Spleen (tissue), 11 donors: ENCODE measurements at regions not wholly inside any gene's neighbourhood (a gene's known extent, or its start where the extent isn't known, plus 50 kb on each side); places are given as distances from the start of the nearest gene placed in this dataset.

Source experiments
- DNase-seq: peaks from one replicate; pipeline ENCODE4 v3.0.0-alpha.2; 2020
- H3K27ac ChIP-seq, 8 donors: fragments of 200-600 bp; sonication (generic) in 7 of 8; 1 replicate in 4 of 8; 2 replicates in 4 of 8; pipeline versions ENCODE4 v1.5.0 to v1.8.0; 2016 to 2021; ENCODE audit warnings: inconsistent platforms in 4 of 8, mild to moderate bottlenecking in 4 of 8, moderate library complexity in 1 of 8
- H3K27me3 ChIP-seq, 7 donors: fragments of 200-600 bp; sonication (generic) in 6 of 7; replicated peaks in 1 of 7; 1 replicate in 4 of 7; 2 replicates in 3 of 7; pipeline versions ENCODE4 v1.5.0 to v1.8.0; 2016 to 2021; ENCODE audit warnings: inconsistent platforms in 3 of 7, mild to moderate bottlenecking in 1 of 7
- H3K36me3 ChIP-seq, 6 donors: fragments of 200-600 bp; sonication (generic) in 5 of 6; 1 replicate in 4 of 6; 2 replicates in 2 of 6; pipeline versions ENCODE4 v1.5.0 to v1.8.0; 2016 to 2021; ENCODE audit warnings: inconsistent platforms in 2 of 6
- H3K4me1 ChIP-seq, 6 donors: fragments of 200-600 bp; sonication (generic) in 5 of 6; 1 replicate in 3 of 6; 2 replicates in 3 of 6; pipeline versions ENCODE4 v1.5.0 to v1.8.0; 2016 to 2021; ENCODE audit warnings: inconsistent platforms in 3 of 6
- H3K4me3 ChIP-seq, 8 donors: fragments of 200-600 bp; sonication (generic) in 7 of 8; 1 replicate in 4 of 8; 2 replicates in 4 of 8; pipeline versions ENCODE4 v1.5.0 to v1.8.0; 2016 to 2021; ENCODE audit warnings: inconsistent platforms in 4 of 8, mild to moderate bottlenecking in 4 of 8, moderate library complexity in 2 of 8
- H3K9me3 ChIP-seq, 8 donors: fragments of 200-600 bp; sonication (generic) in 7 of 8; 1 replicate in 4 of 8; 2 replicates in 4 of 8; pipeline versions ENCODE4 v1.5.0 to v1.8.0; 2016 to 2021; ENCODE audit warnings: inconsistent platforms in 4 of 8
- CTCF ChIP-seq, 11 experiments: fragments of 200-600 bp in 7 of 11; fragments of 450-650 bp in 4 of 11; sonication (generic) in 4 of 11; IDR thresholded peaks in 8 of 11; conservative IDR thresholded peaks in 3 of 11; 1 replicate in 7 of 11; 2 replicates in 4 of 11; pipeline versions ENCODE4 v1.4.0 to v1.8.0; 2016 to 2021; ENCODE audit warnings: antibody characterized with exemption in 11 of 11, inconsistent platforms in 4 of 11, mild to moderate bottlenecking in 1 of 11
- POLR2A ChIP-seq, 3 donors: fragments of 450-650 bp; IDR thresholded peaks; one replicate each; pipeline ENCODE4 v1.5.1; 2017; ENCODE audit warnings: antibody characterized with exemption in 3 of 3, mild to moderate bottlenecking in 1 of 3
- POLR2AphosphoS5 ChIP-seq, 3 donors: sonication (generic); formaldehyde crosslinking; IDR thresholded peaks; one replicate each; pipeline ENCODE4 v1.5.1; 2017; ENCODE audit warnings: antibody characterized with exemption in 3 of 3
- WGBS, 5 donors: extraction: QIAGEN DNeasy Blood & Tissue Kit in 3 of 5; methylation state at CpG; one replicate each; pipeline versions ENCODE4 v1.1.5 to v1.1.7; 2013 to 2018; 5-methylcytosine and 5-hydroxymethylcytosine counted together
- intact Hi-C: fragments of 100-400 bp; cut with DNase I; formaldehyde crosslinking; loops from one replicate; pipeline ENCODE4 v1.15.0; 2023; ENCODE audit warnings: low total_unique reads
- donor health status: healthy with polysubstance abuse.
- donor health status: DM: no; HTN: no; CAD: no; lungs with moderate emphysema.
- donor health status: DM: no; HTN: no; CAD: no.
- donor health status: Bipolar disorder and iron deficiency.
- donor health status: healthy.
- donor health status: DM: no; HTN: no; CAD: no.
- donor health status: DM: yes; HTN: yes; CAD: no.

- Histone ChIP-seq H3K27ac (no peak overlapping the region), H3K4me3 (no peak overlapping the region), H3K27me3 (no peaks in the 10 kb centered on the region), H3K36me3 (no peaks in the 10 kb centered on the region), H3K4me1 (no peaks in the 10 kb centered on the region), H3K9me3 (no peaks in the 10 kb centered on the region)
- WGBS, 5 donors: 87 to 100% (median 92%) methylated on average over 1 of the region's 1 CpG
- intact Hi-C loops: no loop called here
- DNase-seq: no peak
- TF ChIP-seq CTCF (IDR thresholded peaks at IDR 0.05 in 8 of 11, conservative IDR thresholded peaks at IDR 0.05 in 3 of 11) (no peak), POLR2AphosphoS5 (IDR thresholded peaks at IDR 0.05) (no peak), POLR2A (IDR thresholded peaks at IDR 0.05) (no peak)
Measured at GRCh38 chr14:62468946-62469345, 576.3 kb downstream of the KCNH5 start.

GRCh38 chr14:62470935-62471334 lies 574.3 kb downstream of the KCNH5 start:
- H3K4me1 ChIP-seq: no peaks in the 10 kb centered on the region
- H3K27me3 ChIP-seq: no peaks in the 10 kb centered on the region
- H3K27ac ChIP-seq: no peak overlapping the region
- intact Hi-C loops: no loop called here
- no peak for DNase-seq
- no peaks in the 10 kb centered on the region for H3K9me3 ChIP-seq
- TF ChIP-seq POLR2A (IDR thresholded peaks at IDR 0.05) (no peak), POLR2AphosphoS5 (IDR thresholded peaks at IDR 0.05) (no peak), CTCF (IDR thresholded peaks at IDR 0.05 in 8 of 11, conservative IDR thresholded peaks at IDR 0.05 in 3 of 11) (no peak)
- H3K36me3 ChIP-seq: no peaks in the 10 kb centered on the region
- H3K4me3 ChIP-seq: no peak overlapping the region
- 73 to 85% (median 80%) methylated on average over 4 of the region's 4 CpGs for WGBS, 5 donors

- Histone ChIP-seq H3K4me3 (no peak overlapping the region), H3K9me3 (peaks cover 0 to 32% (median 15%) of the 10 kb centered on the region in 8 donors), H3K4me1 (no peaks in the 10 kb centered on the region), H3K36me3 (no peaks in the 10 kb centered on the region), H3K27ac (no peak overlapping the region), H3K27me3 (no peaks in the 10 kb centered on the region)
- TF ChIP-seq CTCF (IDR thresholded peaks at IDR 0.05 in 8 of 11, conservative IDR thresholded peaks at IDR 0.05 in 3 of 11) (no peak), POLR2A (IDR thresholded peaks at IDR 0.05) (no peak), POLR2AphosphoS5 (IDR thresholded peaks at IDR 0.05) (no peak)
- intact Hi-C loops: no loop called here
- no peak for DNase-seq
- 85 to 92% (median 90%) methylated on average over 1 of the region's 1 CpG for WGBS, 5 donors
Measured at GRCh38 chr14:62491146-62491545, 554.1 kb downstream of the KCNH5 start.

- TF ChIP-seq POLR2AphosphoS5 (IDR thresholded peaks at IDR 0.05) (no peak), CTCF (IDR thresholded peaks at IDR 0.05 in 8 of 11, conservative IDR thresholded peaks at IDR 0.05 in 3 of 11) (no peak), POLR2A (IDR thresholded peaks at IDR 0.05) (no peak)
- no peak overlapping the region for H3K27ac ChIP-seq
- no peaks in the 10 kb centered on the region for H3K4me1 ChIP-seq
- H3K9me3 ChIP-seq: peaks cover 0 to 54% (median 42%) of the 10 kb centered on the region in 8 donors
- H3K27me3 ChIP-seq: no peaks in the 10 kb centered on the region
- DNase-seq: no peak
- no peak overlapping the region for H3K4me3 ChIP-seq
- WGBS, 5 donors: 10 to 48% (median 36%) methylated on average over 1 of the region's 1 CpG
- H3K36me3 ChIP-seq: no peaks in the 10 kb centered on the region
- intact Hi-C loops: no loop called here
Measured at GRCh38 chr14:62497708-62498107, 547.5 kb downstream of the KCNH5 start.
